Endodermal cell (in vitro differentiated cells): ENCODE measurements at regions not wholly inside any gene's neighbourhood (a gene's known extent, or its start where the extent isn't known, plus 50 kb on each side); places are given as distances from the start of the nearest gene placed in this dataset.

Experiments used
- DNase-seq: peaks from one replicate; pipeline ENCODE4 v3.0.0-alpha.2; 2017
- H3K27ac ChIP-seq: 2 replicates; pipeline ENCODE4 v1.5.1; 2013; ENCODE audit warnings: mild to moderate bottlenecking, low read depth, low read length, moderate library complexity
- H3K27me3 ChIP-seq: 2 replicates; pipeline ENCODE4 v1.6.1; 2013; ENCODE audit warnings: mild to moderate bottlenecking, low read length, moderate library complexity; ENCODE audit not compliant: insufficient read depth, control insufficient read depth, poor library complexity, severe bottlenecking
- H3K36me3 ChIP-seq: 2 replicates; pipeline ENCODE4 v1.7.0; 2013; ENCODE audit warnings: mild to moderate bottlenecking, low read length, moderate library complexity; ENCODE audit not compliant: control insufficient read depth, insufficient read depth
- H3K4me1 ChIP-seq: one replicate; pipeline ENCODE4 v1.7.0; 2013; ENCODE audit warnings: low read length; ENCODE audit not compliant: control insufficient read depth, insufficient read depth
- H3K4me3 ChIP-seq: 2 replicates; pipeline ENCODE4 v1.5.1; 2013; ENCODE audit warnings: mild to moderate bottlenecking, low read length, moderate library complexity
- H3K9ac ChIP-seq: 2 replicates; pipeline ENCODE4 v1.6.1; 2013; ENCODE audit warnings: mild to moderate bottlenecking, low read length, moderate library complexity; ENCODE audit not compliant: poor library complexity, severe bottlenecking; ENCODE audit errors: extremely low read depth
- H3K9me3 ChIP-seq: 2 replicates; pipeline ENCODE4 v1.6.1; 2013; ENCODE audit warnings: mild to moderate bottlenecking, low read length, moderate library complexity; ENCODE audit not compliant: control insufficient read depth
- H3K27ac Mint-ChIP-seq: 2 replicates; pipeline ENCODE4 v1.8.0; 2020; ENCODE audit warnings: mixed read lengths
- H3K27me3 Mint-ChIP-seq: 2 replicates; pipeline ENCODE4 v1.8.0; 2021; ENCODE audit warnings: mild to moderate bottlenecking, mixed read lengths; ENCODE audit not compliant: insufficient read depth
- H3K36me3 Mint-ChIP-seq: 2 replicates; pipeline ENCODE4 v1.8.0; 2020; ENCODE audit warnings: low read depth, mixed read lengths
- H3K4me1 Mint-ChIP-seq: 2 replicates; pipeline ENCODE4 v1.8.0; 2020; ENCODE audit warnings: mixed read lengths
- H3K4me3 Mint-ChIP-seq: 2 replicates; pipeline ENCODE4 v1.8.0; 2020; ENCODE audit warnings: mild to moderate bottlenecking, moderate library complexity, mixed read lengths
- H3K9me3 Mint-ChIP-seq: 2 replicates; pipeline ENCODE4 v1.8.0; 2020; ENCODE audit warnings: mild to moderate bottlenecking, mixed read lengths
- CTCF ChIP-seq: fragments of 200-600 bp; sonication (generic); conservative IDR thresholded peaks from 2 replicates; pipeline ENCODE4 v1.5.0; 2021; ENCODE audit warnings: antibody characterized with exemption, mild to moderate bottlenecking
- WGBS, 2 experiments: methylation state at CpG; one replicate each; pipeline versions ENCODE4 v1.1.5 to v1.1.7; 2013; ENCODE audit warnings: missing lambda C conversion rate in 2 of 2, mixed read lengths in 1 of 2; ENCODE audit not compliant: insufficient coverage in 1 of 2, insufficient read length in 1 of 2; 5-methylcytosine and 5-hydroxymethylcytosine counted together

DNA sequence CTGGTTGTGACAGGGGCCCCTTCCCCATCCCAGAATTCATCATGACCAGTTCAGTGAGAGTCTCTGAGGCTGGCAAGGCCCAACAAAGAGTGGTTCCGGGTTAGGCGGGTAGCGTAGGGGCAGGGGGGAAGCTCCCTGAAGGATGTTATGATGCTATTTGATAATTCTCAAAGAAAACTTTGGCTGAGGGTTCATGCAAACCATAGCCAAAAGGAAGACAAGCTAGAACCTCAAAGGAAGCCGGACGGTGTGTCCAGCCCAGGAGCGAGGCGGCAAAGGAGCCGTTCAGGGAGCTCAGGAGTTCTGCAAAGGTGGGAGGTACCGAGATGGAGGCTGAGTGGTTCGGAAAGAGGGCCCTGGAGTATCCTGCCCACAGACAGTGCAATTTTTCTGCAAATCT, 226.8 kb upstream of the RAB6C start:
- no peaks in the 10 kb centered on the region for H3K36me3 ChIP-seq
- Mint-ChIP-seq H3K27ac (no peak overlapping the region), H3K27me3 (peaks cover 6% of the 10 kb centered on the region), H3K36me3 (no peaks in the 10 kb centered on the region), H3K9me3 (peaks cover 5% of the 10 kb centered on the region), H3K4me1 (no peaks in the 10 kb centered on the region), H3K4me3 (no peak overlapping the region)
- no peak for TF ChIP-seq CTCF
- H3K4me1 ChIP-seq = no peaks in the 10 kb centered on the region
- WGBS, 2 experiments = 93 to 100% methylated on average over 3 to 10 of the region's 10 CpGs
- H3K27ac ChIP-seq = no peak overlapping the region
- H3K27me3 ChIP-seq = no peaks in the 10 kb centered on the region
- DNase-seq = no peak
- H3K9ac ChIP-seq = no peak overlapping the region
- H3K4me3 ChIP-seq = no peak overlapping the region
- H3K9me3 ChIP-seq = no peaks in the 10 kb centered on the region

GRCh38 chr2:129753261-129753660, 226.2 kb upstream of the RAB6C start:
- no peak for TF ChIP-seq CTCF
- H3K36me3 Mint-ChIP-seq = no peaks in the 10 kb centered on the region
- peak overlapping the region; percentile 20 for H3K27ac Mint-ChIP-seq
- H3K9me3 Mint-ChIP-seq = peaks cover 5% of the 10 kb centered on the region
- H3K27ac ChIP-seq = no peak overlapping the region
- no peaks in the 10 kb centered on the region for H3K27me3 ChIP-seq
- 88 to 92% methylated on average over 6 to 8 of the region's 8 CpGs for WGBS, 2 experiments
- H3K4me1 Mint-ChIP-seq = peaks cover 5% of the 10 kb centered on the region
- H3K9ac ChIP-seq = no peak overlapping the region
- no peaks in the 10 kb centered on the region for H3K4me1 ChIP-seq
- no peak overlapping the region for H3K4me3 Mint-ChIP-seq
- H3K36me3 ChIP-seq = no peaks in the 10 kb centered on the region
- H3K27me3 Mint-ChIP-seq = peaks cover 6% of the 10 kb centered on the region
- no peak overlapping the region for H3K4me3 ChIP-seq
- no peaks in the 10 kb centered on the region for H3K9me3 ChIP-seq
- DNase-seq = peak; percentile 84

DNA sequence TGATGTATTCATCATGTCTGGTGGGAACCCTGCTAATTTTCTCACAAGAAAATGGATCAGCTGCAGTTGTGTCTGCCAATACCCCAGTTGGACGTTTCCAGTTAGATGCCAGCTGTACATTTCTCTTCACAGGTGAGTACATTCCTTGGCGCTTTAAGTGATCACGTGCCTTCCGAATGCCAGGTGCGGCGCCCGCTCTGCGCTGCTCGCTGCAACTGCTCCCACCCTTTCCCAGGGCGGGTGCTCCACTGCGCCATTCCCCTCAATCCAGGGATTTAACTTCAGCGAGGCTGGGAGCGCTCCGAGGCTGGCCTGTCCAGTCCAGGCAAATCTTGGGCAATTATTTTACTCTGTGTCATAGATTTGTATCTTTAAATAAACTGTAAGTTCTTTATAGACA, 225.0 kb upstream of the RAB6C start:
- Mint-ChIP-seq H3K27ac (no peak overlapping the region), H3K36me3 (no peaks in the 10 kb centered on the region), H3K27me3 (peaks cover 6% of the 10 kb centered on the region), H3K9me3 (peaks cover 5% of the 10 kb centered on the region), H3K4me3 (no peak overlapping the region), H3K4me1 (peaks cover 10% of the 10 kb centered on the region)
- Histone ChIP-seq H3K4me3 (no peak overlapping the region), H3K36me3 (no peaks in the 10 kb centered on the region), H3K27me3 (no peaks in the 10 kb centered on the region), H3K4me1 (no peaks in the 10 kb centered on the region), H3K27ac (no peak overlapping the region), H3K9ac (no peak overlapping the region), H3K9me3 (no peaks in the 10 kb centered on the region)
- no peak for TF ChIP-seq CTCF
- 95% methylated on average over 11 to 14 of the region's 14 CpGs for WGBS, 2 experiments
- DNase-seq = no peak
